ENCODE measurements at regions not wholly inside any gene's neighbourhood (a gene's known extent, or its start where the extent isn't known, plus 50 kb on each side); places are given as distances from the start of the nearest gene placed in this dataset.

DNA sequence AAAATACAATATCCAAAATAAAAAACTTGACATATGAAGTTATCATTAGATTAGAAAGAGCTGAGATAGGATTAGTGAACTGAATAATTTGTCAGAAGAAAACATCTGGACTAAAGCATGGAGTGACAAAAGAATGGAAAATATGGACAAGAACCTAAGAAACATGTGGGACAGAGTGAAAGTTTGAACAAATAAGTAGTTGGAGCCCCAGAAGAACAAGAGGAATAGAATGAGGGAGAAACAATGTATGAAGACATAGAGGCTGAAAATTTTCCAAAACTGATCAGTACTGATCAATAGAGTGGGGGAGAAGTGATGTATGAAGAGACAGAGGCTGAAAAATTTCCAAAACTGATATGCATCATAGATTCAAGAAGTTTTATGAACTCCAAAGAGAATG is 170.6 kb upstream of the CRY1 start:
- TF ChIP-seq CTCF (IDR thresholded peaks at IDR 0.05) (no peak), POLR2A (IDR thresholded peaks at IDR 0.05) (no peak), POLR2AphosphoS5 (IDR thresholded peaks at IDR 0.05) (no peak), EP300 (IDR thresholded peaks at IDR 0.05) (no peak)
